Type B pancreatic cell (in vitro differentiated cells): ENCODE measurements at regions not wholly inside any gene's neighbourhood (a gene's known extent, or its start where the extent isn't known, plus 50 kb on each side); places are given as distances from the start of the nearest gene placed in this dataset.
"Not testable (repeated sequence)": the region's sequence is repeated elsewhere in the genome, so short reads cannot be mapped to it uniquely, and the experiment has no call there.

Experiments
- DNase-seq: peaks from one replicate; pipeline ENCODE4 v3.0.0; 2021; ENCODE audit warnings: mixed read lengths; ENCODE audit not compliant: unreplicated experiment; ENCODE audit errors: extremely low spot score
- H3K27ac Mint-ChIP-seq: 2 replicates; pipeline ENCODE4 v1.8.0; 2021; ENCODE audit warnings: mild to moderate bottlenecking, mixed read lengths
- H3K27me3 Mint-ChIP-seq: 2 replicates; pipeline ENCODE4 v1.8.0; 2021; ENCODE audit warnings: mixed read lengths
- H3K36me3 Mint-ChIP-seq: 2 replicates; pipeline ENCODE4 v1.8.0; 2021; ENCODE audit warnings: mixed read lengths
- H3K4me1 Mint-ChIP-seq: one replicate; pipeline ENCODE4 v1.8.0; 2021; ENCODE audit warnings: mixed read lengths; ENCODE audit not compliant: unreplicated experiment
- H3K4me3 Mint-ChIP-seq: 2 replicates; pipeline ENCODE4 v1.8.0; 2021; ENCODE audit warnings: mild to moderate bottlenecking, mixed read lengths
- H3K9me3 Mint-ChIP-seq: 2 replicates; pipeline ENCODE4 v1.8.0; 2021; ENCODE audit warnings: mixed read lengths
- TF ChIP-seq, protein P1 (sequence below): fragments of 200-600 bp; sonication (generic); conservative IDR thresholded peaks from 2 replicates; pipeline ENCODE4 v1.5.0; 2021; ENCODE audit warnings: antibody characterized with exemption, mild to moderate bottlenecking

DNA sequence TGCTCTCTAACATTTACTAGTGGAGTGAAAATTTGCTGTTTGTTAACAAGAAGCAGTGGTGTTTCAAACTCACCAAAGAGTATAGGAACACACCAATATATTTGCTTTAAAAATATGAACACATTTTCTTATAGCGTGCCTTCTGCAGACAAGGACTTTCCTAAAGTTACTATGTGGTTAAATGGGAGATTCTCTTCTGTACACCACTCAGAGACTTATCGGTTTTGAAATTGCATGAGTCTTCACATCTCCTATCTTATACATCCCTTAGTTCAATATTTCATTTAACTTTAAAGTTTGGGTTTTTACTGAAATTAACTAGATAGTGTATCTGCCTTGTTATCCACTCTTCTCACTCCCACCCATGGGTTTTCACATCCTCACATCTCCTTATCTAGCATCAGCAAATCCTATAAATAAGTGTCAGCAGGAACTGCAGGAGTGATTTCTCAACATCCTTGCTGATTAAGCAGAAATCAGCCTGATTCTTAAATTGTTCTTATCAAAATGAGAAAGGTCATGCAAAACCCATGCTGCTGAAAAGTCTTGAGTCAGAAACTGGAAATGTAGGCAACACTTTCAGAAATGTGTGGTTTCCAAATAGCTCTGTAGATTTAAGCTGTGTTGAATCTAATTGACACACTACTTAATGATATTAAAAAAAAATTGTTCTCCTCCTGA is 1075.6 kb upstream of the GJE1 start:
- no peaks in the 10 kb centered on the region for H3K9me3 Mint-ChIP-seq
- no peak overlapping the region for H3K27ac Mint-ChIP-seq
- peaks cover 3% of the 10 kb centered on the region for H3K27me3 Mint-ChIP-seq
- no peaks in the 10 kb centered on the region for H3K4me1 Mint-ChIP-seq
- no peaks in the 10 kb centered on the region for H3K36me3 Mint-ChIP-seq
- DNase-seq, result no peak
- H3K4me3 Mint-ChIP-seq, result no peak overlapping the region
- TF ChIP-seq, protein P1, sequence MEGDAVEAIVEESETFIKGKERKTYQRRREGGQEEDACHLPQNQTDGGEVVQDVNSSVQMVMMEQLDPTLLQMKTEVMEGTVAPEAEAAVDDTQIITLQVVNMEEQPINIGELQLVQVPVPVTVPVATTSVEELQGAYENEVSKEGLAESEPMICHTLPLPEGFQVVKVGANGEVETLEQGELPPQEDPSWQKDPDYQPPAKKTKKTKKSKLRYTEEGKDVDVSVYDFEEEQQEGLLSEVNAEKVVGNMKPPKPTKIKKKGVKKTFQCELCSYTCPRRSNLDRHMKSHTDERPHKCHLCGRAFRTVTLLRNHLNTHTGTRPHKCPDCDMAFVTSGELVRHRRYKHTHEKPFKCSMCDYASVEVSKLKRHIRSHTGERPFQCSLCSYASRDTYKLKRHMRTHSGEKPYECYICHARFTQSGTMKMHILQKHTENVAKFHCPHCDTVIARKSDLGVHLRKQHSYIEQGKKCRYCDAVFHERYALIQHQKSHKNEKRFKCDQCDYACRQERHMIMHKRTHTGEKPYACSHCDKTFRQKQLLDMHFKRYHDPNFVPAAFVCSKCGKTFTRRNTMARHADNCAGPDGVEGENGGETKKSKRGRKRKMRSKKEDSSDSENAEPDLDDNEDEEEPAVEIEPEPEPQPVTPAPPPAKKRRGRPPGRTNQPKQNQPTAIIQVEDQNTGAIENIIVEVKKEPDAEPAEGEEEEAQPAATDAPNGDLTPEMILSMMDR, result no peak

DNA sequence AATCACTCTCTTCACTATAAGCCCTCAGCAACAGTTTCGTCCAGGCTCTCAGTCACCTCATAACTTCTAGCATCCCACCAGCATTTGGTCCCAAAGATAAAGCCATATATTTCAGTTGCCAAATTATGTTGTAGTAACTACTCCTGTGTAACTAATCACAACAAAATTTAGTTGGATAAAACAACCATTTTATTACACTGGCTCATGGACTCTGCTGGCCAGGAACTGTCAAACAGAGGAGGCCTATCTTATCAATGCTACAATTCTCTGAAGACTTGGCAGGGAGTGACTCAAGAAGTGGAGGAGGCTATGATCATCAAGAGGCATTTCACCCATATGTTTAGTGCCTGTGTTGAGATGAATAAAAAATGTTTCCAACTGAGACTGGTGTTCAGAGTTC is 1082.3 kb upstream of the GJE1 start:
- Mint-ChIP-seq H3K27me3 (no peaks in the 10 kb centered on the region), H3K9me3 (no peaks in the 10 kb centered on the region), H3K4me3 (no peak overlapping the region), H3K4me1 (no peaks in the 10 kb centered on the region), H3K27ac (no peak overlapping the region), H3K36me3 (no peaks in the 10 kb centered on the region)
- TF ChIP-seq, protein P1, result no peak
- DNase-seq, result no peak

- no peak overlapping the region for H3K27ac Mint-ChIP-seq
- no peaks in the 10 kb centered on the region for H3K36me3 Mint-ChIP-seq
- H3K27me3 Mint-ChIP-seq, result no peaks in the 10 kb centered on the region
- DNase-seq, result no peak
- H3K4me3 Mint-ChIP-seq, result no peak overlapping the region
- no peaks in the 10 kb centered on the region for H3K4me1 Mint-ChIP-seq
- peaks cover 5% of the 10 kb centered on the region for H3K9me3 Mint-ChIP-seq
- TF ChIP-seq, protein P1, result no peak
Observed at GRCh38 chr6:141048451-141048850, 1084.3 kb upstream of the GJE1 start.

GRCh38 chr6:141046496-141046895 is 1086.2 kb upstream of the GJE1 start:
- not testable (repeated sequence) for H3K36me3 Mint-ChIP-seq, H3K4me1 Mint-ChIP-seq, H3K27ac Mint-ChIP-seq, DNase-seq, H3K27me3 Mint-ChIP-seq, H3K4me3 Mint-ChIP-seq, H3K9me3 Mint-ChIP-seq

GRCh38 chr6:141041596-141042087 is 1091.1 kb upstream of the GJE1 start:
- peaks cover 5% of the 10 kb centered on the region for H3K9me3 Mint-ChIP-seq
- H3K27me3 Mint-ChIP-seq, result no peaks in the 10 kb centered on the region
- TF ChIP-seq, protein P1, result no peak
- DNase-seq, result no peak
- H3K4me3 Mint-ChIP-seq, result no peak overlapping the region
- no peaks in the 10 kb centered on the region for H3K36me3 Mint-ChIP-seq
- H3K4me1 Mint-ChIP-seq, result no peaks in the 10 kb centered on the region
- H3K27ac Mint-ChIP-seq, result no peak overlapping the region

DNA sequence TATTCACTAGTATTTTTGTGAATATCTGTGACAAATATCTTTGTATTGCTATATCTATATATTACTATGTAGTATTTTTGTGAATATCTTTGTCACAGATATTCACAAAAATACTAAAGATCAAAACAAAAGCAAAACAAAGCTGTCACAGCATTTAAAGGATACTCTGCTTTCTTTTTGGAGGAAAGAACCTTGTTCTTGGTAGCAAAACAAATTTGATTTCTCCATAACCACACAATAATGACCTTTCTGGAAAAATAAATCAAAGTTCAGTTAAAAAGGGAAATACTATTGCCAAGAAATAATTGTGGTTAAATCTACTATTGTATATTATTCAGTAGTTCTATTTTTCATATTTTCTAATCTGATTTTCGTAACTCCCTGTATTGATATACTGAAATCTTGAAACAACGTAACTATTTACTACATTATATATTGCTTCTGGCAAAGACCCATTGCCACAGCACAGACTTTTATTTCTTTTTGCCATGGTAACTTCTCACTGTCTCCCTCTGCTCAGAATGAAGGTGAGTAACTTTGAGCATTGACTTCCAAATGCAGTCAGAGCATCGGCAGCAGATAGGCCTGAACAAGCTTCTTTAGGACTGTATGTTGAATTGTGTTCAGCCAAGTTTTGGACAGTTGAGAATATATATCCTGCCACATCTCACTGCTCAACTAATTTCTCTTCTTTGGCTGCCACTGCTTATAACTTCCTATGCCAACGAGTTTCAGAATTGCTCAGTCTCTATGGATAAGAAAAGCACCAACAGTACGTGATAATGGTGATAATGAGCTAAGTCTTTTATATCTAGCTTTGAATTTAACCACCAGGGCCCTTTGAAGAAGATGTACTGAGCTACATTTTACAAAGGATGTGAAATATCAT is 1097.2 kb upstream of the GJE1 start:
- TF ChIP-seq, protein P1, result no peak
- H3K27me3 Mint-ChIP-seq, result no peaks in the 10 kb centered on the region
- no peak overlapping the region for H3K4me3 Mint-ChIP-seq
- H3K4me1 Mint-ChIP-seq, result no peaks in the 10 kb centered on the region
- no peaks in the 10 kb centered on the region for H3K9me3 Mint-ChIP-seq
- no peak overlapping the region for H3K27ac Mint-ChIP-seq
- no peaks in the 10 kb centered on the region for H3K36me3 Mint-ChIP-seq
- no peak for DNase-seq
